GM12891 (cell line): ENCODE measurements at regions not wholly inside any gene's neighbourhood (a gene's known extent, or its start where the extent isn't known, plus 50 kb on each side); places are given as distances from the start of the nearest gene placed in this dataset.

Source experiments
- POLR2A ChIP-seq: IDR thresholded peaks from 2 replicates; pipeline ENCODE4 v1.6.1; 2011; ENCODE audit warnings: low read depth, low read length, control low read depth
- TAF1 ChIP-seq: IDR thresholded peaks from 2 replicates; pipeline ENCODE4 v1.6.1; 2011; ENCODE audit warnings: low read depth, low read length, control low read depth

DNA sequence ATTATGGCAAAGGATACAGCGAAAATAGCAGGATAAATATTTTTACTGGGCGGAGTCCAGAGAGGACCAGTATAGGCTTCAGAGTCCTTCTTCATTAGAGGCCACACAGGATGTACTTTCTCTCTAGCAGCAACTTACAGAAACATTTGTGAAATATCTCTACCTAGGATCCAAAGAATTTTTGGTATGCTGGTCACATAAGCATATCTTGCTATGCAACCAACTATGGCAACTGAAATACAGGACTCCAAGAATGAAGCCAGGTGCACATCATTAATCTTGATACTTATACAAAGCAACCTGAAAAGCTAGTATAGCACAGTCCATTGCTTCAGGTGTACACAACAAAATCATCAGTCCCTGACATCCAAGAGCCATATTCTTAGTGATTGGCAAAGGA is 59.1 kb upstream of the NABP1 start:
- TF ChIP-seq POLR2A (no peak), TAF1 (no peak)
